ENCODE measurements at regions not wholly inside any gene's neighbourhood (a gene's known extent, or its start where the extent isn't known, plus 50 kb on each side); places are given as distances from the start of the nearest gene placed in this dataset.

DNA sequence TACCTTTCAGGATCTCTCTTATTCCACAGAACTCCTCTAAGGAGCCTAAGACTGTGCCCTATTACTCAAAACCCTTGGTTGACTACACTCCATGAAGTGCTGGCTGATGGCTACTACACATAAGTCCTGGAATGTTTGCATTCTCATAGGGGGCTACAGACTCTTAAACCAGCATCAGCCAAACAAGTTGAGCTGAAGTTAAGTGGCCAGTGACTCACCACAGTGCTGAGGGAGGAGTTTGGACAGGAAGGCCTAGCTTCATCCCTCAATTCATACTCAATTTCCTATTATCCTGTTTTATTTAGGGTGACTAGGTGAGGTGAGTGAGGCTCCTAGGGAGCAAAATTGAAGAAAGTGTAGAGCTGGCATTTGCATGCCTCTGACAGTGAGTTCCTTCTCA is 246.7 kb downstream of the SMAD2 start:
- TF ChIP-seq, protein P1, sequence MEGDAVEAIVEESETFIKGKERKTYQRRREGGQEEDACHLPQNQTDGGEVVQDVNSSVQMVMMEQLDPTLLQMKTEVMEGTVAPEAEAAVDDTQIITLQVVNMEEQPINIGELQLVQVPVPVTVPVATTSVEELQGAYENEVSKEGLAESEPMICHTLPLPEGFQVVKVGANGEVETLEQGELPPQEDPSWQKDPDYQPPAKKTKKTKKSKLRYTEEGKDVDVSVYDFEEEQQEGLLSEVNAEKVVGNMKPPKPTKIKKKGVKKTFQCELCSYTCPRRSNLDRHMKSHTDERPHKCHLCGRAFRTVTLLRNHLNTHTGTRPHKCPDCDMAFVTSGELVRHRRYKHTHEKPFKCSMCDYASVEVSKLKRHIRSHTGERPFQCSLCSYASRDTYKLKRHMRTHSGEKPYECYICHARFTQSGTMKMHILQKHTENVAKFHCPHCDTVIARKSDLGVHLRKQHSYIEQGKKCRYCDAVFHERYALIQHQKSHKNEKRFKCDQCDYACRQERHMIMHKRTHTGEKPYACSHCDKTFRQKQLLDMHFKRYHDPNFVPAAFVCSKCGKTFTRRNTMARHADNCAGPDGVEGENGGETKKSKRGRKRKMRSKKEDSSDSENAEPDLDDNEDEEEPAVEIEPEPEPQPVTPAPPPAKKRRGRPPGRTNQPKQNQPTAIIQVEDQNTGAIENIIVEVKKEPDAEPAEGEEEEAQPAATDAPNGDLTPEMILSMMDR (IDR thresholded peaks at IDR 0.05; ENCODE audit: insufficient read depth, low read depth, low read length) = no peak
- no peak for DNase-seq (ENCODE audit: low read depth)
- no peak overlapping the region for H3K4me3 ChIP-seq (ENCODE audit: low read depth, low read length)

DNA sequence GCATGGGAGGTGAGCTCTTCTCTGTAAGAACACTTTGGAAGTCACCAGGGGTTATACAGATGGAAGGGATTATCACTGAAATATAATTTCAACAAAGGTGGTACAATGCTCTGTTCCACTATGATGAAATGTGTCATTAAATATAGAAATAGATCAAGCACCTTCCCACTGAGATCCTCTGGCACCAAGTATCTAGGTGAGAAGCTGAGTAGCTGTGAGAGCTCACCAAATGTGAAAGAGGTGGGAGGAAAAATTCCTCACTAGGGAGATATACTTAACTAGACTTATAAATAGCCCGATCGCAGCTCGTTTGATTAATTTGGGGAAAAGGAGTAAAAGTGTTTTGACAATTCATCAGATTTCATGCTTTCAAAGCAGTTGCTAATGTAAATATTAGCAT is 247.6 kb downstream of the SMAD2 start:
- TF ChIP-seq, protein P1 (IDR thresholded peaks at IDR 0.05; ENCODE audit: insufficient read depth, low read depth, low read length) = no peak
- H3K4me3 ChIP-seq (ENCODE audit: low read depth, low read length) = no peak overlapping the region
- DNase-seq (ENCODE audit: low read depth) = no peak

DNA sequence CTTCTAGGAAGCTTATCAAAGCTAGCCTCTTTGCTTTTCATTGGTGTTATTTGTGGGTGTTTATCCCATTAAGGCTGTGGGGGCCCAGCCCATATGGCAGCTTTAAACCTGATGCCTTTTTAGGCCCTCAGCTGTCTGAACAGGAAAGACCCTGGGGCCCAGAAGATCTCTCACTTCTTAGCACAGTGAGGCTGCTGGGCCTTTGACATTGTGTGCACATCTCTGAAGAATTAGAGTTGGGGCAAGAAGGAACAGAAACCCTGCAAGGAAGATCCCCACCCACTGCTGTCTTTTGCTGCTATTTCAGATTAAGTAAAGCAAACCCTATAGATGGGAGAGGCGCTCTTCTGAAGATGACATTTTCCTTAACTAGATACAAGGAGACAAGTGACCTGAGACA is 250.0 kb downstream of the SMAD2 start:
- no peak overlapping the region for H3K4me3 ChIP-seq (ENCODE audit: low read depth, low read length)
- TF ChIP-seq, protein P1 (IDR thresholded peaks at IDR 0.05; ENCODE audit: insufficient read depth, low read depth, low read length) = no peak
- no peak for DNase-seq (ENCODE audit: low read depth)

DNA sequence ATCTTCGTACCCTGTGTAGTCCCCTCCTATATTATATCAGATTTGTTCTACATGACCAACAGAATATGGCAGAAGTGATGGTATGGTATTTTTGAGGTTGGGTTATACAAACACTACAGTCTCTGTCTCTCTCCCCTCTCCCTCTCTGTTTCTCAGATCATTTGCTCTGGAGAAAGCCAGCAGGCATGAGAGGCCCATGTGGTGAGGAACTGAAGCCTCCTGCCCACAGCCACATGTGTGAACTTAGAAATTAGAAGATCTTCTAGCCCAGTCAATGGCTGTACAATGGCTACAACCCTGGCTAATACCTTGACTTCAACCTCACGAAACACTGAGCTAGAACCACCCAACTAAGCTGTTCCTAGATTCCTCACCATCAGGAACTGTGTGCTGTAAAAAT is 250.6 kb downstream of the SMAD2 start:
- TF ChIP-seq, protein P1 (IDR thresholded peaks at IDR 0.05; ENCODE audit: insufficient read depth, low read depth, low read length) = no peak
- DNase-seq (ENCODE audit: low read depth) = no peak
- H3K4me3 ChIP-seq (ENCODE audit: low read depth, low read length) = no peak overlapping the region

DNA sequence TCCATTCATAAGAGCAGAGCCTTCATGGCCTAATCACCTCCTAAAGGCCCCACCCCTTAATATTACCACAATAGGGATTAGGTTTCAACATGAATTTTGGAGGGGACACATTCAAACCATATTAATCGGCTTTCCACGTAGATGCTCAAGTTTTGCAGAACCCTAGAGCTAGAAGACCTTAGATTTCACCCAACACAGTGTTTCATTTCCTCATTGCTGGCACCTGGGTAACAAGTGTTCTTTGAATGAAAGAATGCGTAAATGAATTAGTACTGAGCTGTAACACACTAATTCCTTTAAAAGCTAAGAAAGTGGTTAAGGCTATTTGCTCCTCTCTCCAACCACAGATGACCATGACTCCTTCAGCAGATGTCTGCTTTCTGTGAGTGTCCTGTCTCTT is 252.5 kb downstream of the SMAD2 start:
- no peak for DNase-seq (ENCODE audit: low read depth)
- TF ChIP-seq, protein P1 (IDR thresholded peaks at IDR 0.05; ENCODE audit: insufficient read depth, low read depth, low read length) = no peak
- no peak overlapping the region for H3K4me3 ChIP-seq (ENCODE audit: low read depth, low read length)

DNA sequence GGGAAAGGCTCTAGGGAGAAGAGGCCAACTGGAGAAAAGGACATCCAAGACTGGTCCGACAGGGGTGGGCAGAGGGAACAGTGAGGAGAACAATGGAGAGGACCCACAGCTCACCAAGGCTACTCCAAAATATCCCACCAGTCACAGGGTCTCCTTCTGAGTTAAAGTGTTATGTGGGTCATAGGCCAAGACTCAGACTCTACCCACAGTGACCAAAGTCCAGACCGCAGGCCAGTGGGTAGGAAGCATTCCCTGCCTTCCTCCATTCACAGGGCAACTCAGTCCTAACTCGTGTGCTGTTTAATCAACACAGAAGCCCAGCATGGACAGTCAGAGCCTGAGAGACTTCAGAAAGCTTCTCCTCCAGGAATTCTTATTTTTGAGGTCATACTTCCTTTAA is 260.6 kb downstream of the SMAD2 start:
- TF ChIP-seq, protein P1 (IDR thresholded peaks at IDR 0.05; ENCODE audit: insufficient read depth, low read depth, low read length) = no peak
- H3K4me3 ChIP-seq (ENCODE audit: low read depth, low read length) = no peak overlapping the region
- DNase-seq (ENCODE audit: low read depth) = no peak

DNA sequence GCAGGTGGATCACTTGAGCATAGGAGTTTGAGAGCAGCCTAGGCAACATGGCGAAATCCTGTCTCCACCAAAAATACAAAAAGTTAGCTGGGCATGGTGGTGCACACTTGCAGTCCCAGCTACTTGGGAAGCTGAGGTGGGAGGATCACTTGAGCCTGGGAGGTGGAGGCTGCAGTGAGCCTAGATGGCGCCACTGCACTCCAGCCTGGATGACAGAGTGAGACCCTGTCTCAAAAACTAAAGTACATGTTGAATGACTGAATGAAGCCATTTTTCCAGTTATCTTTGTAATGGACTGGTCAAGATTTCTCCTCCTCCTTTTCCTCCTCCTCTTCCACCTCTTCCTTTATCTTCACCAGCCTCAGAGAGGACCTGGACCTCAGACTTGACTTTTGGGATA is 272.0 kb downstream of the SMAD2 start:
- DNase-seq (ENCODE audit: low read depth) = no peak
- TF ChIP-seq, protein P1 (IDR thresholded peaks at IDR 0.05; ENCODE audit: insufficient read depth, low read depth, low read length) = no peak
- H3K4me3 ChIP-seq (ENCODE audit: low read depth, low read length) = no peak overlapping the region
